IPS-20b (cell line): ENCODE measurements at regions not wholly inside any gene's neighbourhood (a gene's known extent, or its start where the extent isn't known, plus 50 kb on each side); places are given as distances from the start of the nearest gene placed in this dataset.

Experiments
- H3K27ac ChIP-seq: one replicate; pipeline ENCODE4 v1.5.1; 2013; ENCODE audit warnings: low read length
- H3K27me3 ChIP-seq: 2 replicates; pipeline ENCODE4 v1.6.1; 2013; ENCODE audit warnings: mild to moderate bottlenecking, low read length, inconsistent platforms; ENCODE audit not compliant: insufficient read depth
- H3K36me3 ChIP-seq: 2 replicates; pipeline ENCODE4 v1.6.1; 2013; ENCODE audit warnings: low read depth, mild to moderate bottlenecking, inconsistent platforms, low read length, moderate library complexity; ENCODE audit not compliant: insufficient read depth
- H3K4me1 ChIP-seq: 2 replicates; pipeline ENCODE4 v1.6.1; 2013; ENCODE audit warnings: mild to moderate bottlenecking, control low read depth, inconsistent platforms, low read length, moderate library complexity; ENCODE audit not compliant: insufficient read depth
- H3K4me3 ChIP-seq: 2 replicates; pipeline ENCODE4 v1.5.1; 2013; ENCODE audit warnings: mild to moderate bottlenecking, low read length, inconsistent platforms
- H3K9ac ChIP-seq: 2 replicates; pipeline ENCODE4 v1.6.1; 2013; ENCODE audit warnings: low read depth, mild to moderate bottlenecking, inconsistent platforms, low read length, moderate library complexity
- H3K9me3 ChIP-seq: 2 replicates; pipeline ENCODE4 v1.6.1; 2013; ENCODE audit warnings: mild to moderate bottlenecking, low read depth, low read length, inconsistent platforms; ENCODE audit not compliant: insufficient read depth

DNA sequence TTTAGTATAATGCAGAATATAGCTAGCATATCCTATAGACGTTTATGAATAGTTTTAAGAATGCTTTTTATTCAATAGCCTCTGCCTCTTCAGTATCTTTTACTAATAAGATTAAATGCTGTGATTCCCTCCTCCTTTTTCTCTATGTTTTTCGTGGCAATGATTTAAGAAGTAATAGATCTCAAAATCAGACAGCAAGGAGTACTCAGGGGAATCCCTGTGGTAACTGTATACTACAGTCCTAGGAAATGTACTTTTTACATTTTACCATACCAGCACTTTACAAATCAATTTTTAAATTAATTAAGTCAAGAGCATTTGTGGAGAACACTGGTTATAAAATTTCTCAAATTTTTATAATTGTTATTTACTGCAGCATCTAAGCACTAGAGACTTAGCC, 240.6 kb upstream of the CAND1 start:
- Histone ChIP-seq H3K36me3 (no peaks in the 10 kb centered on the region), H3K4me3 (no peak overlapping the region), H3K4me1 (no peaks in the 10 kb centered on the region), H3K9ac (no peak overlapping the region), H3K27ac (no peak overlapping the region), H3K9me3 (no peaks in the 10 kb centered on the region), H3K27me3 (0 out of 2 replicates have a peak, but pooled peaks cover 3% of the 10 kb centered on the region)

DNA sequence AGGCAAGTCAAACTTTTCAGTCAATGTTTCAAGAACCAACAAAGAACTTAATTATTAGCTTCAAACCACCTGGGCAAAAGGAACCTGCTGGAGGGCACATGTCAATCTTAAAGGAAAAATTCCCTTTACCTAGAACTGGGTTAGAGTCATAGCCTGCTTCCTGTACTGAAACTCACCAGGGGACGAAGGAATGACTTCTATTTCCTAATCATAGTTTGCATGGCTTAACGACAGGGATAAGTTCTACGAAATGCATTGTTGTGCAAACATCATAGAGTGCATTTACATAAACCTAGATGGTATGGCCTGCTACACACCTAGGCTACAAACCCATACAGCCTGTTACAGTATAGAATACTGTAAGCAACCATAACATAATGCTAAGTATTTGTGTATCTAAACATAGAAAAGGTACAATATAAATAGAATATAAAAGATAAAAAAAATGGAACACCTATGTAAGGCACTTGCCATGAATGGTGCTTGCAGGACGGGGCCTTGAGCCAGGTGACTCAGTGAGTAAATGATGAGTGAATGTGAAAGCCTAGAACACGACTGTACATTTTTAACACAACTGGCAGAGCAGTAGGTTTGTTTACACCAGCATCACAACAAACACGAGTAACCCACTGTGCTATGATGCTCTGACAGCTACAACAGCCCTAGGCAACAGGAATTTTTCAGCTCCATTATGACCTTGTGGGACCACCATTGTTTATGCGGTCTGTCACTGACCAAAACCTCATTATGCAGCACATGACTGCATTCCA, 234.9 kb upstream of the CAND1 start:
- no peaks in the 10 kb centered on the region for H3K36me3 ChIP-seq
- H3K27ac ChIP-seq, result no peak overlapping the region
- peaks cover 22% of the 10 kb centered on the region for H3K4me1 ChIP-seq
- H3K4me3 ChIP-seq, result no peak overlapping the region
- H3K9me3 ChIP-seq, result no peaks in the 10 kb centered on the region
- H3K27me3 ChIP-seq, result peaks cover 24% of the 10 kb centered on the region; the same call in 1 of the 2 replicates
- H3K9ac ChIP-seq, result no peak overlapping the region

DNA sequence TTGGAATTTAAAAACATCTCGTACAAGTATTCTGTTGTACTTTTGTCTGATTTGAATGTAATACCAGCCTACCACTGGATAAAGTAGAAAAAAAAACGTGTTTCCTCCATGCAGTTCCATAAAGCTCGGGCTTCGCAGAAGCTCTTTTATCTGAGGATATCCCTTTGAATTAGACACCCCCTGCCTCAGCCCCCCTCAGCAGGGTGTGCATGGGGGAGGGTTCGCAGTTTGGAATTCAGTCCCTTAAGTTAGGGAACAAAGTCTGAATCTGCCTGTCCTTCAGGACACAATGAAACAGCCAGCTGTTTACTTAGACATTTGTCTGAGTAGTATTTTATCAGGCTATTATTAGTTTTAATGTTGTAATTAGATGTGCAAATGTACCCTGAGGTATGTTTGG, 234.0 kb upstream of the CAND1 start:
- Histone ChIP-seq H3K4me1 (peaks cover 22% of the 10 kb centered on the region), H3K27me3 (peaks cover 24% of the 10 kb centered on the region; the same call in 1 of the 2 replicates), H3K36me3 (no peaks in the 10 kb centered on the region), H3K9me3 (no peaks in the 10 kb centered on the region), H3K4me3 (no peak overlapping the region), H3K9ac (no peak overlapping the region), H3K27ac (no peak overlapping the region)

DNA sequence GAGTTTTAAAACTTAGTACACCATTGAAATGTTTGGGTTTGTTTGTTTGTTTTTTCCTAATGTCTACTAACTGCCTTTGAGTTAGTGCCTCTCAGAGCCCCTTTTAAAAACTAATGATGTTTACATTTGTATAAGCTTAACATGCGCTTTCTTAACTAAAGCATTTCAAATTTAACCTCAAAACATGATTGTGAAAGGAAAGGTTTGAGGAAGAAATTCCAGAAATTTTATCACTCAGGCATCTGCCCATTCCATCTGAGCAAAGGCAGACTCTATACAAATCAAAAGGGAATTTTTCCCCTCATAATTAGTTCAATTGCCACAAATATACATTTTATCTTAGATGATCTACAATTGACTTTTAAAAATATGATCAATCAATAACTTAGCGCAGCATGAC, 230.7 kb upstream of the CAND1 start:
- Histone ChIP-seq H3K9me3 (no peaks in the 10 kb centered on the region), H3K4me1 (peaks cover 27% of the 10 kb centered on the region), H3K4me3 (no peak overlapping the region), H3K27me3 (peaks cover 21% of the 10 kb centered on the region; the same call in 1 of the 2 replicates), H3K27ac (no peak overlapping the region), H3K36me3 (no peaks in the 10 kb centered on the region), H3K9ac (no peak overlapping the region)

DNA sequence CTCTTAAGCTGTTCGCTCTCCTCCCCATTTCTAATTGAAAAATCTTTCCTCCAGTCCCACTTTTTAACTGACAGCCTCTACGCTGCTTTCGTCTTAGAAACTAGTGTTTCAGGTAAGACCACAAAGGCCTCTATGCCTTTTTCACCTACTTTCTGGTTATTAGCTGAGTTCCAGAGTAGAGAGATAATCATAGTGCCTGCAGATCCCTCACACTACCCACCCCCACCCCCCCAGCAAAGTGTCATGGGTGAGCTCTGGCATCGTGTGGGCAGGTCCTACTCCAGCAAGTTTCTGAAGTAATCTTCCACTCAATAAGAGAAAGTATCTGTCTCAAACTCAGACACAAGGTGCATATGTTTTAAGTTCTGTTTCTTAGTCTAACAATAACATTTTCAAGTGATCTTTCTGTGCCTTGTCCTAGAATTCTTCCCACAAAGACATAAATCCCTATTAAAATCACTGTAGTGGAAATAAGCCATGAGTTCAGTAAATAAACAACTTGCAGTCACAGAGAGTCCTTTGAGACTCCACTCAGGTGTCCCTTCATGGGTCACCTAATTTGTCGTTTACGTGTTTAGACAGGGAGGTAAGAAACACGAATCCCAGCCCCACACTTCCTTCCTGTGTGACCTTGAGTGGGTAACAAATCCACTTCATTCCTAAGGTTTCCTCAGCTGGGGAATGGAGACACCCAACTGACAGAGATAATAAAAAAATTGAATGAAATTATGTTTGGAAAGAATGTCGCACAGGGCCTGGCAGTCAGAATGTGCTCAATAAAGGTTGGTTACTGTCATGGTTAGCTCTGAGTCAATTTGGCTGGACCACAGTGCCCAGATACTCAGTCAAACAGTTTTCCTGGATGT, 228.9 kb upstream of the CAND1 start:
- Histone ChIP-seq H3K4me1 (peaks cover 20% of the 10 kb centered on the region), H3K9ac (no peak overlapping the region)

DNA sequence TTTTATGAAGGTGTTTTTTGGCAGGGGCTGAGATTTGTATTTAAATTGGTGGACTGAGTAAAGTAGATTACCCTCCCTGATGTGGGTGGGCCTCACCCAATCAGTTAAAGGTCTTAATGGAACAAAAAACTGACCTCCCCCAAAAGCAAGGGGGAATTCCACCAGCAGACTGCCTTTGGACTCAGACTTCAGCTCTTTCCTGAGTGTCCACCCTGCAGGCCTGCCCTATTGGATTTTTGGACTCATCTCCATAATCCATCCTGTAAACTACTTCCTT, 228.4 kb upstream of the CAND1 start:
- Histone ChIP-seq H3K4me3 (no peak overlapping the region), H3K9ac (no peak overlapping the region), H3K36me3 (no peaks in the 10 kb centered on the region), H3K4me1 (peaks cover 16% of the 10 kb centered on the region), H3K27me3 (peaks cover 2% of the 10 kb centered on the region; the same call in 1 of the 2 replicates), H3K27ac (no peak overlapping the region), H3K9me3 (no peaks in the 10 kb centered on the region)

More for the DNA sequence above, 228.9 kb upstream of the CAND1 start:
- Histone ChIP-seq H3K36me3 (no peaks in the 10 kb centered on the region), H3K27me3 (peaks cover 8% of the 10 kb centered on the region; the same call in 1 of the 2 replicates), H3K4me3 (no peak overlapping the region), H3K9me3 (no peaks in the 10 kb centered on the region), H3K27ac (no peak overlapping the region)

DNA sequence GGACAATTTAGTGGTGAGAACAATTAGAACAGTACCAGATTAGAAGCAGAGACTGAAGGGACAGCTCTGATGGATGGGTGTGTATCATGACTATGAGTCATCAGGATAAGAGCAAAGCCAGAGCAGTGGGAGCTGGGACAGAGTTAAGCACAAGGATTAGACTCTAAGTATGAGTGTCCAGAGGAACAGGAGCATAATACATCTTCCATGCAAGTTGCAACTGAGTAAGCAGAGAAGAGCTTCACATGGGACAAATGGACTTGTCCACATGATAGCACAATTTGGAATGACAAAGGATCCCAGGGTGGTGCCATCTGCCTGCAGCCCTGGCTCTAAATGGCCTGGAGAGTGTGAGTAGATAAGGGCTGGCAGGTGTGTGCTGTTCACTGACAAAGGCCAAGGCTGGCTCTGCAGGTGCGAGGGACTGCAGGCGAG, 226.4 kb upstream of the CAND1 start:
- no peaks in the 10 kb centered on the region for H3K9me3 ChIP-seq
- H3K4me1 ChIP-seq, result peaks cover 15% of the 10 kb centered on the region
- H3K4me3 ChIP-seq, result no peak overlapping the region
- H3K9ac ChIP-seq, result no peak overlapping the region
- no peaks in the 10 kb centered on the region for H3K36me3 ChIP-seq
- H3K27me3 ChIP-seq, result no peaks in the 10 kb centered on the region
- no peak overlapping the region for H3K27ac ChIP-seq

DNA sequence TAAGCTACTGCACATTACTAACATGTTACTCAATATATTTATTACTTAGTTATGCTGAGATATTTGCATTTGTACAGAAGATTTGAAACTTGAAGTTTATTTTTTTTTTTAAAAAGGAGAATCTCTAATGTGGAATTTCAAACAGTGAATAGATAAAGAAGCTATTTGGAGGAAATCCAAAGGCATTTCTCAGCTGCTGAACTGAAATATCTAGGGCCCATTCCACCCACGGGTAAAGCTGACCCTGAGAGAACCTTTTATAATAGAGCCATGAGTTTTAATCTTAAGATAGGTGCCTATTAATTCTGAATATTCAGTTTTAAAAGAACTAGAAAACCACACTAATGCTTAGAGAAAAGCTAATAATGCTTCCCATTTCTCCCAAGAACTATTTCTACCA, 225.4 kb upstream of the CAND1 start:
- Histone ChIP-seq H3K27ac (no peak overlapping the region), H3K36me3 (no peaks in the 10 kb centered on the region), H3K9ac (no peak overlapping the region), H3K4me1 (peaks cover 8% of the 10 kb centered on the region; the same call in 1 of the 2 replicates), H3K4me3 (no peak overlapping the region), H3K9me3 (no peaks in the 10 kb centered on the region), H3K27me3 (no peaks in the 10 kb centered on the region)

DNA sequence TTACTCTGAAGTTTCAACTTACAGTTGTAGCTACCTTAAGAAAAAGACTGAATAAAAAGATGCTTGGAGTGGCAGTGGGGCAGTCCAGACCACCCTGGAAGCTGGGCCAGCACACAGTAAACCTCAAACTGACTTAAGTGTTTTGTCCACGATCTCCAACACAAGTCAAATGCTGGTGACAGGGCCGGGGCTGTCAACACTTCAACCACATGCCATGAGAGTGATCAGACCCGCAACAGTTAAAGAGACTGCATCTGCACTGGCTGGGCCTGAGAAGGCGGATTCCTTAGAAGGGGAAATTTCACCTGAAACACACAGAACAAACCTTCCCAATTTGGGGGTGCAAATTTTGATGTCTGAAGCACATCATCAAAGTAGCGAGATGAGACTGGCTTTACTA, 223.5 kb upstream of the CAND1 start:
- H3K4me1 ChIP-seq, result peaks cover 8% of the 10 kb centered on the region; the same call in 1 of the 2 replicates
- no peak overlapping the region for H3K4me3 ChIP-seq
- no peaks in the 10 kb centered on the region for H3K27me3 ChIP-seq
- H3K9ac ChIP-seq, result no peak overlapping the region
- no peaks in the 10 kb centered on the region for H3K36me3 ChIP-seq
- H3K9me3 ChIP-seq, result no peaks in the 10 kb centered on the region
- no peak overlapping the region for H3K27ac ChIP-seq

DNA sequence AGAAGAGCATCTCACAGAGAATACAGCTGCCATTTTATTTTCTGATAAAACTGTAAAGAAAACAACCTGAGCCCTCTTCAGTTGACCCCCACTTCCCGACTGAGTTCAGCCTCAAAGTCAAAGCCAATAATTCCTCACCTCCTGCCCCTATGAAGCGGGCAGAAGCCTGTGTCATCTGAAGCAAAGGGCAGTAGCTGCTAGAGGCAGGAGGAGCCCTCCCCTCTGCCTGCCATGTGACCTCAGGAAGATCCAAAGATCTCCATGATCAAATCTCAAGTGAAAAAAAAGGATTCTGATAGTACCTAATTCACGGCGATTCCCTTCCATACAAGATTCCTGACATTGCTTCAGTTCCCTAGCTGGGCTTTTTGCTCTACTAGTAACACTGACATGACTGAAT, 223.1 kb upstream of the CAND1 start:
- H3K36me3 ChIP-seq, result no peaks in the 10 kb centered on the region
- no peak overlapping the region for H3K9ac ChIP-seq
- H3K4me3 ChIP-seq, result no peak overlapping the region
- no peaks in the 10 kb centered on the region for H3K27me3 ChIP-seq
- H3K9me3 ChIP-seq, result no peaks in the 10 kb centered on the region
- H3K4me1 ChIP-seq, result peaks cover 8% of the 10 kb centered on the region; the same call in 1 of the 2 replicates
- H3K27ac ChIP-seq, result no peak overlapping the region

DNA sequence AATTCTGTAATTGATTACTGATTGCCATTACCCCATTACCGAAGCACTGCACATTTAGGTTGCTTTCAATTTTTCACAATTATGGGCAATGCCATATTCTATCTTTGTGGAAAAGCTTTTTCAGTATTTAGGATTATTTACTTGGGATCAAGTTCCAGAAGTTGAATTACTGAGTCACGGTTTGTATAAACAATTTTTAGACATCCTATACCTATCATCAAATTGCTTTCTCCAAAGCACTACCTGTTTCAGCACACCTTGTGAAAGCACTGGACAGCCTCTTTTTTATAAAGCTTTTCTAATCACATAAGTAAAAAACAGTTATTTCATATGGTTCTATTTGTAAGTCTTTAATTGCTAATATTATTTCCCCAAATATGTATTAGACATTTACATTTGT, 221.5 kb upstream of the CAND1 start:
- H3K27ac ChIP-seq, result no peak overlapping the region
- H3K4me3 ChIP-seq, result no peak overlapping the region
- peaks cover 8% of the 10 kb centered on the region; the same call in 1 of the 2 replicates for H3K4me1 ChIP-seq
- H3K9me3 ChIP-seq, result no peaks in the 10 kb centered on the region
- no peaks in the 10 kb centered on the region for H3K36me3 ChIP-seq
- no peak overlapping the region for H3K9ac ChIP-seq
- H3K27me3 ChIP-seq, result no peaks in the 10 kb centered on the region

DNA sequence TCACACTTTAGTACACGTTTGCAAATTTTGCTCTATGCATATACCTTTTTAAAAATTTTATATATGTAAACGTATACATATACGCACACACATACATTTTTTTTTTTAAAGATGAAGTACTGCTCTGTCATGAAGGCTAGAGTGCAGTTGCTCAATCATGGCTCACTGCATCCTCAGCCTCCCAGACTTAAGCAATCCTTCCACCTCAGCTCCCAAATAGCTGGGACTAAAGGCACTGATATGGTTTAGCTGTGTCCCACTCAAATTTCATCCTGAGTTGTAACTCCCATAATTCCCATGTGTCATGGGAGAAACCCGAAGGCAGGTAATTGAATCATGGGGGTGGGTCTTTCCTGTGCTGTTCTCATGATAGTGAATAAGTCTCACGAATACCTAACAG, 220.8 kb upstream of the CAND1 start:
- Histone ChIP-seq H3K27me3 (no peaks in the 10 kb centered on the region), H3K4me3 (no peak overlapping the region), H3K9me3 (no peaks in the 10 kb centered on the region), H3K36me3 (no peaks in the 10 kb centered on the region), H3K9ac (no peak overlapping the region), H3K27ac (no peak overlapping the region), H3K4me1 (0 out of 2 replicates have a peak, but pooled peaks cover 4% of the 10 kb centered on the region)
